HFF-Myc (cell line): ENCODE measurements at regions not wholly inside any gene's neighbourhood (a gene's known extent, or its start where the extent isn't known, plus 50 kb on each side); places are given as distances from the start of the nearest gene placed in this dataset.

Source experiments
- DNase-seq: peaks from one replicate; pipeline ENCODE4 v3.0.0-alpha.2; 2011; ENCODE audit warnings: low read depth; ENCODE audit errors: extremely low read depth
- H3K4me3 ChIP-seq: replicated peaks from 2 replicates; pipeline ENCODE4 v1.5.1; 2011; ENCODE audit warnings: low read depth, mild to moderate bottlenecking, control low read depth, low read length
- TF ChIP-seq, protein P1 (sequence below): IDR thresholded peaks from 2 replicates; pipeline ENCODE4 v1.5.1; 2012; ENCODE audit warnings: mild to moderate bottlenecking, low read depth, low read length, control low read depth; ENCODE audit errors: missing control alignments

DNA sequence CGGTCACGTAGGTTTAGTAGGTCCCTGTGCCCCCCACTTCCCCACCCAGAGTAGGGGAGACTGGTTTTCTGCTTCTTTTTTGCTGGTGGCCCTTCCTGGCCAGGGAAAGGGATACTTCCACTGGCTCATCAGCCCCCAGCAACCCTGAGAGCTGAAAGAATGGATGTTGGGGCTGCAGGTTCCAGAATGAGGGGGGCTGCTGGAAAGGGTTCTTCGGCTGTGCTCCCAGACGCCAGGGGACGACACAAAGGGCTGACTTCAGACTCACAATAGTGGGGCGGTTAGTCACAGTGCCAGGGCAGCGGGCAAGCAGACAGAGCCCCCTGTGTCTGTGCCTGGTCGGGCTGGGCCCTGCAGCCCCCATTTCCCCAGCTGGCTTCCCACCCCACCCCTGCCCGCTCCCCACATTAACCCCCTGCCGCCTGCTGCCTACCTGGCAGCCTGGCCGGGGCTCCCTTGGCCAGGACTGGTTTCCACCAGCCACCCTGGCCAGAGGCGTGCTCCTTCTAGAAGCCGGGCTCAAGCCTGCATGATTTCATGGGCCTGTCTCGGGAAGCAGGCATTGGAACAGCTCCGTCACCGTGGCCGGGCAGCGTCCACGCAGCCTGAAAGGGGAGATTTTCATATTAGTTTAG, 79.1 kb upstream of the WNT7B start:
- DNase-seq, result no peak
- peak overlapping the region; percentile 58 for H3K4me3 ChIP-seq
- TF ChIP-seq, protein P1, sequence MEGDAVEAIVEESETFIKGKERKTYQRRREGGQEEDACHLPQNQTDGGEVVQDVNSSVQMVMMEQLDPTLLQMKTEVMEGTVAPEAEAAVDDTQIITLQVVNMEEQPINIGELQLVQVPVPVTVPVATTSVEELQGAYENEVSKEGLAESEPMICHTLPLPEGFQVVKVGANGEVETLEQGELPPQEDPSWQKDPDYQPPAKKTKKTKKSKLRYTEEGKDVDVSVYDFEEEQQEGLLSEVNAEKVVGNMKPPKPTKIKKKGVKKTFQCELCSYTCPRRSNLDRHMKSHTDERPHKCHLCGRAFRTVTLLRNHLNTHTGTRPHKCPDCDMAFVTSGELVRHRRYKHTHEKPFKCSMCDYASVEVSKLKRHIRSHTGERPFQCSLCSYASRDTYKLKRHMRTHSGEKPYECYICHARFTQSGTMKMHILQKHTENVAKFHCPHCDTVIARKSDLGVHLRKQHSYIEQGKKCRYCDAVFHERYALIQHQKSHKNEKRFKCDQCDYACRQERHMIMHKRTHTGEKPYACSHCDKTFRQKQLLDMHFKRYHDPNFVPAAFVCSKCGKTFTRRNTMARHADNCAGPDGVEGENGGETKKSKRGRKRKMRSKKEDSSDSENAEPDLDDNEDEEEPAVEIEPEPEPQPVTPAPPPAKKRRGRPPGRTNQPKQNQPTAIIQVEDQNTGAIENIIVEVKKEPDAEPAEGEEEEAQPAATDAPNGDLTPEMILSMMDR, result no peak

DNA sequence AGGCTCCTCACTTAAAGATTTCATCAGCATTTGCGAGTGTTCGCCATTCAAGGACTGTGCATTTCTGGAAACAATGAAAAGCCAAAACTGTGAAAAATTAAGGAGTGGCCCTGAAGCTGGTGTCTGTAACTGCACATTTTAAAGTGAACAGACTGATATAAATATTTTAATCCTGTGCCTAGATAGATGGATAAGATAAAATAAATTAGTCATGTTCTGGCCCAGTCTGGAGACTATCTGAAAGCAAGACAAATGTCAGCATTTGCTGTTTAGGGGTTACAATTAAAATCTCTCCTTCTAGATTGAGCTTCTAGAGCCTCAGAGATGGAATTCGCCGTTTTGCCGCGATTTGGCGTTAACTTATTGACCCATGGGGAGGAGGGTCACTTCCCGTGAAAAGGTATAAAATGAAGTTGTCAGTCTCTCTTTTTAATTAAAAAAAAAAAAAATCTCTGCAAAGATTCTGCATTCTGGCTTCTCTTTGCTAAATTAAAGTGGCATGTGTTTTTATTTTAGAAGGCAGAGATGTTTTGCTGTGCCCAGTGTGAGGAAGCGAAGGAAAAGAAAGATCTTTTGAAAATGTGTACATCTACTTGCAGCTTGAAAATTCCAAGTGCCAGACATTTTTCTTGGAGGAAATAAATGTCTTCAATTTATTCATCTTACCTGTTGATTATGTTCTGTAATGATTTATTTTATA, 79.7 kb upstream of the WNT7B start:
- H3K4me3 ChIP-seq, result peak overlapping the region; percentile 58
- DNase-seq, result no peak
- TF ChIP-seq, protein P1, result no peak

DNA sequence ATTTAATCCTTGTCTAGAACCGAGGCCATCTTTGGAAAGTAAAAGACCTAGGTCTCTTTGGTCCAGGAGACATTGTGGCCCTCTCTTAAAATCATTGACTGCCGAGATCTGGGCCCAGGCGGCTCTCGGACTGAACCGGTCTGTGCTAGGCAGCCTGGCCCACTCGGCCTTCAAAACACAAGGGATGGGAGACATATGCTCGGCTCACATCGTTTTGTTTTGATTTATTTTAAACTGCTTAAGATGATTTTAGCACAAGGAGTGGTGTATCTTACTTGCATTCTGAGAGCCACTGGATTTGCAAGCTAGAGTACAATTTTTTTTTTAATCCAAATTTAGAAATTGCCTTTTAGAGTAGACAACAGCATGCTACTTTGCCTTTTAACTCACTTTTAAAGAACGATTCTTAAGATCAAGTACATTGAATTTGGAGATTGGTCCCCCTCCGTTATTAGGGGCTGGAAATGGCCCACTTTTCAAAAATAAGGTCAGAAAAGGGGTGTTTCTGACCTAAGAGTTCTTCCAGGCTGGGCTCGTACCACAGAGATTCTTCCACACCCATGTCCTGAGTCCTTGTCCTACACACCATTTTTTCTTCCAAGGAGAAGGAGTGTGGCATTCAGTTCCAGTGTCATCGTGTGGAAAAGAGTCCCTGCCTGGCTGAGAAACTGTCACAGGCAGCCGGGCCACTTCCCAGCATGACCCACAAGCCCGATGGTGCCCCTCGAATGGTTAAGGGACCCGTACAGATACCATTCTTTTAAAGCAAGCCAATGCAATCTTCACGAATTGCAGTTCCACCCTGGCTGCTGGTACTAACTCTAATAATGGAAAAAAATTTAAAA, 80.5 kb upstream of the WNT7B start:
- DNase-seq, result no peak

DNA sequence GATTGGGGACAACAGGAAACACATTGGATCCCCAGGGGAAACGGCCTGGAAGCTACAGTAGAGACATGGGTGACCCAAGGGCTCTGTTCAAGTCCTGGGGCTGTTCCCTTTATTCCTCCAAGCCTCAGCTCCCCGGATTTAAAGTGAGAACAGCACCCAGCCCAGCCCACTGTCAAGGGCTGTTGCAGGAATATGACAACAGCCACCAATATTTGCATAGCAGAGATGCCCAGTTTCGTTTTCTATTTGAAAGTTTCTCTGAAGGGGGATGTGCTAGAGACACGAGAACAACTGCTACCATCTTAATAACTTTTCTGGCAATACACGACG, 81.1 kb upstream of the WNT7B start:
- no peak for DNase-seq
- TF ChIP-seq, protein P1, result no peak
- peak overlapping the region; percentile 58 for H3K4me3 ChIP-seq

More for the DNA sequence above, 80.5 kb upstream of the WNT7B start:
- H3K4me3 ChIP-seq, result peak overlapping the region; percentile 58
- TF ChIP-seq, protein P1, result no peak

DNA sequence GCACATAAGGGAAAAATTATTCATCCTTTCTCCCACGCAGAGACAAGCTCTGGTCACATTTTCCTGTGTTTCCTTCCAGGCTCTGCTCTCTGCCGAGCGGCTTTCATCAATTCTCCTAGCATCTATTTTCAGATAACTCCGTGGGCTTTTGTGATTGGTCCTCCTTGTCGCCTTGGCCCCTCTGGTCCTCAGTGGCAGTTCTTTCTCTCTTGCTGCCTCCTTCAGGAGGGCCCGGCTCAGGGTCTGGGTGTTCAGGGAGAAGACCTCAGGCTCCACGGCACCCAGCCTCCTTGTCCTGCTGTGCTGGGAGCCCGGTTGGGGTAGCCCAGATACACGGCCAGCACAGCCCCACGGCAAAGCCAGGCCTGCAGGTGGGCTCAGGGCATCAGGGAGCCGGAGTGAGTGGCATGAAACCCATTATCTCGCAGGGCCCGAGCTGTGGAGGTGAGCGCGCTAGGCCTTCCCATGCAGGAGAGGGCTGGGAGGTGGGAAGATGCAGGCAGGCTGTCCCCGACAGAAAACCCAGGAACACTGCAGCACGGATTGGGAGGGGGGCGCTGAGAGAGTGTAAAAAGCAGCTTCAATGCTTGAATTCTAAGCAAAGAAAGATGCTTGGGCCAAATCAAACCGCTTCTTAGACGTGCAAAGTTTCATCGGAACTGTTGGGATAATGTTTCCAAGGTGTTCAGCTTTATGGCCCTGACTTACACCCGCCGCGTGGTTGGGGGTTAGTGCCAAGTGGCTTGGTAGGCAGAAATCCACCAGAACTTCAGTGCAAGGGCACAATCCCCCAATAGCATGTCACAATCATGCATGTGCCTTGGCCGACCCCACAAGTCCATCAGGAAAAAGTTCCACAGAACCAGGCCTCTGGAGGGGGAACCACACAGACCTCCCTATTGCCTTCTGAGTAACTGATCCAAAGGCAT, 81.9 kb upstream of the WNT7B start:
- peak overlapping the region; percentile 58 for H3K4me3 ChIP-seq
- TF ChIP-seq, protein P1, result no peak
- no peak for DNase-seq
